ENCODE measurements at regions not wholly inside any gene's neighbourhood (a gene's known extent, or its start where the extent isn't known, plus 50 kb on each side); places are given as distances from the start of the nearest gene placed in this dataset.

DNA sequence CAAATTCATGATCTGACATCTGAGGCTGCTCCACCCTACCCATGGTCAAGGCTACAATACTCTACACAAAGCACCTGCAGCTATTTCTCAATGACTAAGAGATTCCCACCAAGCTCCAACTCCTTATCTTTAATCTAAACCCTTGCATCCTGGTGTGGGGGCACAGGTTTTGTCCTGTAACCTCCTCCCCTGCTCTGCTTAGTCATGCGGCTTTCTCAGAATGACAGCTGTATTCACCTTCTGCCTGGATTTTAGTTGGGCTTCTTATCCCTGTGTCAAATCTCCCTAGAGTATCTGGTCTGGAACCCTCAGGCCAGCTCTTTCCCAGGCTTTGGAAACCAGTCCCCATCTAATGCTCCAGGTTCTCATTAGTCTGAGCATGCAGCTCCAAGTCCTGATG is 159.0 kb downstream of the BARHL2 start:
- no peak for DNase-seq

DNA sequence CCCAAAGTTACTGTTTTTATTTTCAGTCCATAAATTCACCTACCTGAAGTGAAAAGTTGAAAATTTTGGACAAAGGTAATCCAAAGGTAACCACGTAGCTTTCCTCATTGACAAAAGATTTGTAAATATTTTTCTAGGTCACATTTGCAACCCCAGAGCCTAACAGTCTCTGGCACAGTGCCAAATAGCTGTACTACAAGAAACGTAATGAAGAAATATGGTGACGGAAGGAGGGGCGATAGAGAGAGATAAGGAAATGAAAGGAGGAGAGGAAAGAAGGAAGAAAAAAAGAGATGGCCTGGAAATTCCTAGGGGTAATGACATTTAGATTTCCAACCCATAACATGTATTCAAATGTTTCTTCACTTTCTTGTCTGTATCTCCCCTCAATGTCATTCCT is 159.4 kb downstream of the BARHL2 start:
- DNase-seq, result no peak

DNA sequence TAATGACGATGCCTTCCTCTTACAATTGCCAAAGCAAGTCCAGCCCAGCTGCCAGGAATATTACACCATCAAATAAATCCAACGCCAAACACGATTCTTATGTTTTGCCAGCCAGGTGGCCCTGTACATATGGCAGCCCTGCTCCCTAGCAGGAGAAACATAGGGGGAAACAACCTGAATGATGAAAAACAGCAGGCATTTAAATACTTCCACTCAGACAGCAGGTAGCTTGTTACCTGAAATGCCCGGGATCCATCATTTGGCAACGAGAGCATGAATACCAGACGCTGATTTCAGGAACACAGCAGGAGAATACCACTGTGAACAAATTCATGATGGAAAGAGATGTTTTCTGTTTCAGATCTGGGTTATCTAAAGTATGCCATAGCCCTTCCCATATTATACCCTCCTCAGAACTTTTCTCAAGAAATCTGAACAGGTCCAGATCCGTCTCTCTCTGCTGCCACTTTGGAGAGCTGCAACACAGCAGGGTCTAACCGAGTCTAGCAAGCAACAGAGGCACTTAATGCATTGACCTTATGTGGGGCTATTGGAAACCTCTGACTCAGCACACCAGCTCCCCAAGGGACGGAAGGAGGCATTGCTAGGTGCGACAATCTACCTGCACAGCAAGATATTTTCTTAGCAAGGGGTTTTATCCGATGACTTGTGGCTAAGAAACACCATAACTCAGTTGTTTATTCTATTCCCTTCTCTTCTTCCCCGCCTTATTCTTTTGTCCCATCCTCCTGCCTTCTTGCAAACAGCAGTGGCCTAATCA is 166.3 kb downstream of the BARHL2 start:
- no peak for DNase-seq

DNA sequence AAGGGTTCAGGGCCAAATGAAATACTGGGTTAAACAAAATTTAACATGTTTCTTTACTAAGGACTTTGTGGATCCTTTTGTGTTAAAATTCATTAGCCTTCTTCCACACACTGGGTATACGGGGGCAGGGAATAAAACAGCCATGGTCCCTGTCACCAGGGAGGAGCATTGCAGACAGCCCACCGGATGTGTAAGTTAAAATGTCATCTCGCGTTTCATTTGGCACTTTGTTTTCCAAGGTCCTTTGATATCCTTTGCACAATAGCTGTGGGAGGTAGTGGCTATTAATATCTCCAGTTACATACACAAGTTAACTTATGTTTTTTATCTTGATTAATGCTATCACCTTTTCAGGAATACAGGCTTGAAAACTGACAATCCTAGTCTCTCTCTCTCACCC is 172.7 kb downstream of the BARHL2 start:
- DNase-seq, result no peak

DNA sequence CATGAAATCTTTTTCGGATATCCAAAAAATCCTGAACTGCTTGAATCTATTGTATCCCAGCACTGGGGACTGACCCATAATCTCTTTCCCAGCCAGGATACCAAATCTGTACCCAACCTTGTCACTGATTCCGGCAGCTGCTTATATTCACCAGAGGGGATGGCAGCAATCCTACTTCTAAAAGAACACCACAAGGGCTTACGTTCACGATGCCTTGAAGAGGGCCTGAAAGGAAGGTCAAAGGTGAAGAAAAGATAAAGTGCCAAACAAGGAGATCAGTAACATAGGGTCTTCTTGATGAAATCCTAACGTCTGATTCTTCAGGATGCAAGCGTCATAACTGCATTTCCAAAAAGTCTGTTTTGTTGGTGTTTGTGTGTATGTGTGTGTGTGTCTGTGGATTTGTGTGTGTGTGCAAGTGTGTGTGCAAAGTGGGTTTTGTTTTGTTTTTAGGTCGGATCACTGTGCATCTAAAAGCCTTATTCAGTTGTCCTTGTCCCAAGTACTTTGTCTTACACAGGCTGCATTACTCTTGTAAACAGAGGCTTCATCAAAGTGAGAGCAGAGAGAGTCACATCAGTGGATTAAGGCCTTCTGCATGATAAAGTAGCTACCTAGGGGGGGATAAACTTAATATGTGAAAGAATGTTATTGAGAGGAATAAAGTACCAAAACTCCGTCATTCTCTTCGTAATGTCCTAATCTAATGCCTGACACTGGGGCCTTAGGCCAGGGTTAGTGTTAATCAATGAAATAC is 179.3 kb downstream of the BARHL2 start:
- no peak for DNase-seq

DNA sequence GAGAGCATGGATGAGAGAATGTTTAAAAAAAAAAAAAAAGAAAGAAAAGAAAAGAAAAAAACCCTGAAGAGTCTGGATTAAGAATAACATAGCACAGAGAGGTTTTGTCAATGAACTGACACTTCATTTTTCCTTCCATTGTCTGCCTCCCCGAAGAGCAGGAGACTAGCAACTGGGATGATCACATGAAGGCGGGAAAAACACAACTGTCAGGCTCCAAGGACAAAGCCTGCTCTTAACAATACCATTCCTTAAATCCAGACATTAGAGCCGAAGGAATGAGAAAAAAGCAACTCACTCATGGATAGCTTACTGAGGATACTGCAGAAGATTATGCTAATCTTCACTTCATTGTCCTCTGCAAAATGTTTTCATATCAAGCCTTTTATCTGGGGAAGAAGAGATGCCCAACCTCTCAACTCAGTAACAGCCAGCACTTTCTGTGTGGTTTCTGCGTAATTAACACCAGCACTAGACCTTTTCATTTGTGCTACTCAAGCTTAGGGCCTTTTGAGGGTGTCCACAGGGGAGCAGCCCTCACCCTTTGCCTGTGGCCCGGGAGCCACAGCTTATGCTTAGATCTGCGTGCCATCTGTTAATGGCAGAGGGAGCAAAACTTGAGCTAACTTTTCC is 182.3 kb downstream of the BARHL2 start:
- no peak for DNase-seq

DNA sequence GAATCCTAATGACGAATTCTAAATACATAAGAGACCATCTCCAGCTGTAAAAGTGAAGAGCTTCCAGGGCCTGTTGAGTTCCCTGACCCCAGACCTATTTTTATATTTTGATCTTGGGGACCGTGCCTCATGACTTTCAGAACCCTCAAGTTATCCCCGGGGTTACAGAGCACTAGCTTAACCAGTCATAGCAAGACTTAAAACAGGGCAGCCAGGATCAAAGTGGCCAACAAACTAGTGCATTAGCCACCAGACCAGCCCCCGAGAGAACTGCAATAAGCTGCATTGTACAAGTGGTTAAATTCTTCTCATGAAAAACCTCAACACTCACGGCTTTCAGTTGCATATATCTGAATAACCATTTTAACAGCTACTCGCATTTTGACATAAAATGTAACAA is 183.0 kb downstream of the BARHL2 start:
- DNase-seq, result no peak

DNA sequence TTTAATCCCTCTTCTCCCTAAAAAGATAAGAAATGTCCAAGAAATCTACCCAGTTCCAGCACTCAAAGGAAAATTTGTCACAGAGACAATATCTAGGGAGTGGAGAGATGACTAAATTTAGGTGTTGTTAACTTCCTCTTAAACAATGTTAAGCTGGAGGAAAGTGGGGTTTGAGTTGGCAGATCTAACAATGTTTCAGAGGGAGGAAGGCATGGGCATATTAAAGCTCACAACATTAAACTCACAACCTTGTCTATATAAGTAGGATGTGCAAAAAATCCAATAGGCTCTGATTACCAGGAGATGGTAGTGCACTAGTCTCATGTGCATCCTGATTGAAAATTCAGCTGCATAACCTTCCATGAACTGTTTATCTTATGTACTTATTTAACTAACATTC is 190.1 kb downstream of the BARHL2 start:
- DNase-seq, result no peak

DNA sequence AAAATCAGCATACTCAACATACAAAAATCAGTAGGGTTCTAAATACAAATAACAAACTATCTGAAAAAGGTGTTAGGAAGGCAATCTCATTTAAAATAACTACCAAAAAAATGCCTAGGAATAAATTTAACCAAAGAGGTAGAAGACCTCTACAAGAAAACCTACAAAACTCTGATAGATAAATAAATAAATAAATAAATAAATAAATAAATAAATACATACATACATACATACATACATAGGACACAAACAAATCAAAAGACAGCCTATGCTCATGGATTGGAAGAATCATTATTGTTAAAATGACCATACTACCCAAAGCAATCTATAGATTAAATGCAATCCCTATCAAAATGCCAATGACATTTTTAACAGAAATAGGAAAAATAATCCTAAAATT is 194.7 kb downstream of the BARHL2 start:
- no peak for DNase-seq

DNA sequence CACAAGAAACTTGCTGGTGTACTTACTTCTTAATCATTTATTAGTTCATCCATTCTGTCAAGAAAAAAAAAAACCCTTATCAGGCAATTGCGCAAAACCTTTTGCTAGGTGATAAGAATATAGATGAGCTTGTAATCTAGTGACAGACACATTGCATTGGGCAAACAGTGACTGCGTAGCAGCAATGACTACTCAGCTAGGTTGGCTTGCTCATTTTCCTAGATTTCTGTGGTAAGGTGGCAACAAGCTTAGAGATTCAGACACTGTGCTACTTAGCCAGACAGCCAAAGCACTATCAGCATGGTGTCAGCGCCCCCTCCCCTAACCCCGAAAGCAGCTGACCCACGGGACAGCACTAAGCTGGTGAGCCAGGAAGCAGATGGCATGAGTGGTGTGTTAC is 203.1 kb downstream of the BARHL2 start:
- no peak for DNase-seq

DNA sequence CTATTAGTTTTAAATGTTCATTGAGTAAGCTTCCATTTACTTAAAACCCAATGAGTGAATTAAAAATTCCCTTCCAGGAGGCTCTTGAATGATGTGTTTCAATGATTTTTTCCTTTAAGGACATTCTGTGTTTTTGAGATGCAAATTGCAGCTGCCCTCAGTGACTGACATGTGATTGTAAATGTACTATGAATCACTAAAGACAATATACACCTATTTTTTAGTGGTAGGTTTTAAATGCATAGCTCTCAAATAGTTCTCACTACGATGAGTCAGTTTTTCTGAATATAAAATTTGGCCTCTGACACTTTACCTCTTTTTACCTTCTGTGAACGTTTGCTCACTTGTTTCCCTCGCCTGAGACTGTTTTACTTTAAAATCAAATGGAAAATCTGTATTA is 204.7 kb downstream of the BARHL2 start:
- no peak for DNase-seq

DNA sequence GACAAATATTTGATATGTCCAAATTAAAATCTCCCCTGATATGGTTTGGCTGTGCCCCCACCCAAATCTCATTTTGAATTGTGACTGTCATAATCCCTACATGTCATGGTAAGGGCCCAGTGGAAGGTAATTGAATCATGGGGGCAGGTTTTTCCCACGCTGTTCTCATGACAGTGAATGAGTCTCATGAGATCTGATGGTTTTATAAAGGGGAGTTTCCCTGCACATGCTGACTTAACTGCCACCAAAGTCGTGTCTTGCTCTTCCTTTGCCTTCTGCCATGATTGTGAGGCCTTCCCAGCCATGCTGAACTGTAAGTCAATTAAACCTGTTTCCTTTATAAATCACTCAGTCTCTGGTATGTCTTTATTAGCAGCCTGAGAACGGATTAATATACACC is 207.0 kb downstream of the BARHL2 start:
- DNase-seq, result no peak

DNA sequence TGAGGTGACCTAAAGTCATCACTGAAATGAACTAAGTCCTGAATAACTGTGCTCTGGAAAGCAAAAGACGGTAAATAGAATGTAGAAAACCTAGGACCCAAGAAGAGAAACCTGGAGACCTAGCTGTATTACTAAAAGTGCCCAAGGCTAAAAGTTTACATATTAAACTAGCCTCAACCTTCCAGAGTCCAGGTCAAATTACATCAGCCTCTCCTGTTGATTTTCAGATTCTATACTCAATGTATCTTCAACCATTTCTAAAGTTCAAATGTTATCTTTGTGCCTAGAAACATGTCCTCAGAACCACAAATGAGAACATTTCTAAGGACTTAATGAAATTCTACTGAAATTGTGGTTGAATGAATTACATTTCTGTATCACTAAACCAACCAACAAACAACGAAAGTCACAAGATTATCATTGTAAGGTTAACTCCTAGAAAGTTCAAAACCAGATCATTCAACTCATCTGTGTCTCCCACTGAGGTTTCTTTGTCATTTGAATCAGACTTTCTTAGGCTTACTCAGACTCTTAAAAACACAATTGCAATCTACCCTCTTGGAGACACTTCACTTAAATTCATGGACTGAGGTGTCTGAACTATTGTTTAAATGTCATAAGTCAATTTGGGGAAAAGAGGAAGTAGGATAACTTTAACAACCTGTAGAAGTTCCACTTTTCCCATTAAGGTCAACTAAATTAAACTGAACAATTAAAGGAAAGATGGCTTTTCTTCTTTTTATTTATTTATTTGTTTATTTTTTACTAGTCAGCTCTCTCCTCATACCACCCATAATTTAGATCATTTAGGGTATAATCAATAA is 207.7 kb downstream of the BARHL2 start:
- DNase-seq, result no peak

DNA sequence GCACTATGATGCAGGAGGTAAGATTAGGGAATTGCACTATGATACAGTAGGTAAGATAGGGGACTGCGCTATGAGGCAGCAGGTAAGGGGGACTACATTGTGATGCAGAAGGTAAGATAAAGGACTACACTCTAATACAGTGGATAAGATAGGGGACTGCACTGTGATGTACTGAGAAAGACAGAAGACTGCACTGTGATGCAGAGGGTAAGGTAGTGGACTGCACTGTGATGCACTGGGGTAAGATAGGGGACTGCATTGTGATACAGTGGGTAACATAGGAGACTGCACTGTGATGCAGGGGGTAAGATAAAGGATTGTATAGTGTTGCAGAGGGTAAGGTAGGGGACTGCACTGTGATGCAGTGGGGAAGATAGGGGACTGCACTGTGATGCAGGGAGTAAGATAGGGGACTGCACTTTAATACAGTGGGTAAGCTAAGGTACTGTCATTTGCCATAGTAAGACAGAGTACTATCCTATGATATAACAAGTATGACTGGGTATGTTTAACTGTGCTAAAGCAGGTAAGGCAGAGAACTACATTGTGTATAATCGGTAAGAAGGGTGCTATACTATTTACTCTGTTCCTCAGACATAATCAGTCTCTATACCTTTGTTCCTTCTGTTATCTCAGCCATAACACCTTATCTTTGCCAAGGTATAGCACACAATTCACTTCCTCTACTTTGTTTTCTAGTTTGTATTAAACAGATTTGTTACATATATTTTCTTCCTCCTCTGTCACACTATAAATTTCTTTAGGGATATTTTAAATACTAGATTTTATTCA is 208.5 kb downstream of the BARHL2 start:
- DNase-seq, result no peak

DNA sequence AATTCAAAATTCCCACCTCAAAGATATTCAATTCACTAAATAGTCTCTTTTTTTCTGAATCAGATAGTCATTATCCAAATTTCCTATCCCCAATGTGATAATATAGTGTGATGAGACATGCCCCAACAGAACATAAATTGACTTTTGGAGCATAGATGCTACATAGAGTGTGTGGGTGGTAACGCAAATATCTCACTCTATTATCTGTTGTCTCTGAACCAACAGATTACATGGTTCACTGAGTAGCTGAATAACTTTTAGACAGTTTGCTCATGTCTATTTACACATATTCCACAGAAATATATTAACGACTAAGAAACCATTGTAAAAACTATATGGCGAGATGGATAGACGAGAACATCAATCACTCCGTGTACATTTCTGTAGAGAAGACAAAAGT is 209.9 kb downstream of the BARHL2 start:
- DNase-seq, result no peak

DNA sequence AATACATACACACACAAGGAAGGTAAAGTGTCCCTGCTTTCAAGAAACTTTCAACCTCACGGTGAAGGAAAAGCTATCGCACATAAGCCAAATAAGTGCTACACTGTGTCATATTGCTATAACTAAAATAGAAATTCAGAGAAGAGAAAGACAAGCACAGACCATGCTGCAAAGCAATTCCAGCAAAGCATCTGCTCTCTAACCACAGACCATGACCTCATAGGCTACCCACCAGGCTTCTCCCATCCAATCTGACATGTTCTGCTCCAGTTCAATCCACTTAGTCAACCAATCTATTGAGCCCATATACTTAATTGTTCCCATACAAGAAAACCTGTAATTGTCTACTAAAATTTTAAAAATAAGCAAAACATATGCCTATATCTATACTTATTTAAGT is 211.3 kb downstream of the BARHL2 start:
- DNase-seq, result no peak

DNA sequence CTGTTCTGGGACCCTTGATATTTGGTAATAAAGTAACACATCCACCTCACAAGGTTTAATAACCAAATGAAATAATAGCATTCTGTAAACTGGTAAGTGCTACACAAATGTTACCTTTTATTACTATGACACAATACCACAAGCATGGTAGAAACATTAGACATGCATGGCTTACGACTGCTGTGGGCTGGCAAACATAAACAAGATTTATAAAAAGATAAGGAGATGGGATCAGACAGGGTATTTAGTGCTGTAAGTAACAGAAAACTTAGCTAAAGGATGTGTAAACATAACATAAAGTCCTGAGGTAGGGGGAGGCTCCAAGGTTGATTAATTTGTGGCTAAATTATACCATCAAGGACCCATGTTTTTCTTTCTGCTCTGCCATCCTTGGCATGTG is 212.6 kb downstream of the BARHL2 start:
- DNase-seq, result no peak

DNA sequence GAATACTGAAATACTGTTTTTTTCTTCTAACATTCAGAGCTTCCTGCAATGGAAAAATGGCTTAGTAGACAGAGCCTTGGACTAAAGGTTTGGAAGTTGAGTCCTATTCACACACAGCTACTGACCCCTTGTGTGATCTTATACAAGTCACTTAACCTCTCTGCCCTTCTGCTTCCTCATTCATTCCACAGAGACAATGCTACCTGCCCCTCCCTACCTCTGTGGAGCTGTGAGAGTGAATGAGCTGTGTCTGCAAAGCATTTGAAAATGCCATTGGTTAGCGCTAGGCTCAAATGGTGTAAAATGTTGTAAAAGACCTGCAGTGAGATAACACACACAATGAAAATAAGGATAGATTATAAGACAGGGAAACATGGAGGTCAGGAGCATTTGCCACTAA is 214.4 kb downstream of the BARHL2 start:
- DNase-seq, result no peak

DNA sequence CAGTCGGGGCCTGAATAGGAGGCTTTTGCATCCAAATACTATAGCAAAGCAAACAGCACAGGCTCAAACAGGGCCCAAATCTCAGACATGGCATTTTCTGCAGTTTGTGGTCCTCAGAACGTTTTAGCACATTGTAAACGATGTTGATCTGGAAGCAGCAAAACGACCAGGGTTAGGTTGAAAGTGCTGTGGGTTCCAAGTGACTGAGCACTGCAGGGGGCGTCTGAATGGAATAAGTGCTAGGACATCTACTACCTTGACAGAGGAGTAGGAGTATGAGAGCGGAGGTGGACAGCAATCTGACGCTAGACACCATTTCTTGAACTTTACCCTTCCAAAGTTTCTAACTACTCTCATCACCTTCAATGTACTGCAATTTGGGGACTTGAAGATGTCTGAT is 214.9 kb downstream of the BARHL2 start:
- DNase-seq, result no peak

DNA sequence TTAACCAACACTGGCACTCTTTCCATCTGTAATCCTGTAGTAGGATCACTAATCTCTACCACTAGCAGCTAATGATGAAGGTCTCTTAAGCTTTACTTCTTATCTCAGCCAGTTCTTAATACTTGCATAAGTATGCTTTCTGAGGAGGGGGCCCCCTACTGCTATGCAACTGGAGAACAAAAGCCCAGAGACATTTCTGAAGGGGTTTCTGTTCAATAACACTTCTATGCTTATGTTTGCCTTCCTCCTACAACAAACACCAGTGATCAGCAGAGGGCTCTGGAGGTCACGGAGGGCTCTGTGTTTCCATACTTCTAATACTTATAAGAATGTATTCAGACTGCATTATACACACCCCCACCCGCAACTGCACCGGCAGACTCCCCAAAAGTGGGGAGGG is 215.8 kb downstream of the BARHL2 start:
- DNase-seq, result no peak

DNA sequence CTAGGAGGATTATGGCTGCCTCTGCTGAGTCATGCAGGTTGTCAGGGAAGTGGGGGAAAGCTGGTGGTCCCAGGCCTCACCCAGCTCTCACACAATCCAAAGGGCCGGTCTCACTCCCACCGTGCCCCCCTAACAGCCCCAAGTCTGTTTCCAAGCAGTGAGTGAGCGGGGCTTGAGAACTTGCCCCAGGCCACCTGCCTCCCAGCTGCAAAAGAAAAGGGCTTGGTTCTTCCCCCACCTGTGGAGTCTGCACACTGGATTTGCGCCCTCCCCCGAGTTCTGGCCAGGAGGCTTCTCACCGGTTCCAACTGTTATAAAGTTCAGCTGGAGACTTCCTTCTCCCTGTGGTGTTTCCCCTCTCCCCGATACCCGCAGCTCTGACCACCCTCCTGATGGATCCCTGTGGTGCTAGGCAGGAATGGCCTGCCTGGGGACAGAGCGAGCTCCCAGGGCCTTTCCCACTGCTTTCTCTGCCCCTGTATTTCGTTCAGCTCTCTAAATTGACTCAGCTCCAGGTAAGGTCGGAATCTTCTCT is 222.3 kb downstream of the BARHL2 start:
- DNase-seq, result no peak

DNA sequence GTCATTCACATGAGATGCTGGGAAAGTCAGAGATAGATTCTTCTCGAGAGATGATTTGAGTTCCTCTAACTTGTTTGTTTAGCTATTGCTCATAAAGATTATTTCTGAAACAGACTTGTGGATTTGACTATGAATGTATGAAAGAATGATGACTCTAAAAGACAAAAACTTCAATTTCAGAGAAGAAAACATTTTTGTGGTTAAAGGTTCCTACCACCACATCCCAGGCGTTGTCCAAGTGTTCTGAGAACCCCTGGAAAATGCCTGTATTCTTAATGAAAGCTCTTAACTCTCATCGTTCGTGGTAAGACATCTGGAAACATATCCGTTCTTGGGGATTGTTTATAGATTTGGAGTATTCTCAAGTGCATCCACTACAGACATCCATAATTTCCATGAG is 228.7 kb downstream of the BARHL2 start:
- DNase-seq, result no peak

All from NCI-H2029 treated with DMSO at 0.1 percent for 48 hours (cell line).